NCI-H2107 treated with DMSO at 0.1 percent for 48 hours (cell line): ENCODE measurements at regions not wholly inside any gene's neighbourhood (a gene's known extent, or its start where the extent isn't known, plus 50 kb on each side); places are given as distances from the start of the nearest gene placed in this dataset.

ENCODE experiments used
- DNase-seq: peaks from one replicate; lab custom pipeline; 2025; ENCODE audit not compliant: unreplicated experiment; lab: John Stamatoyannopoulos, UW

DNA sequence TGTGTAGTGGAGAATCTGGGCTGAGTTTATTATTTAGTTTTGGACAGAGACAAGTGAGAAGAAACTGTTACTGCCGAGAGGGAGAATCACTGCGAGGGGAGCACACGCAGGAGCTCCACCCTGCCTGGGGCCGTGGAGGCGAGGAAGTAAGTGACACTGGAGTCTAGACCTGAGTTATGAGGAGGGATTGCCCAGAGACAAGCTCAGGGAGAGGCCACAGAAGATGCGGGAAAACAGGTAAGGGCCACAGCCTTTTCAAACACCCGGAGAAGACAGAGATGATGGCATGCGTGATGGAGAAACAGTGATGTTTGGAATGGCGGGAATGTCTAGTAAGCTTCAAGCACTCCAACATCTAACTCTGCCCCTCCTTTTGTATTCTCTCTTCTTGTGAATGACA, 84.1 kb downstream of the TNFSF11 start:
- DNase-seq = no peak

DNA sequence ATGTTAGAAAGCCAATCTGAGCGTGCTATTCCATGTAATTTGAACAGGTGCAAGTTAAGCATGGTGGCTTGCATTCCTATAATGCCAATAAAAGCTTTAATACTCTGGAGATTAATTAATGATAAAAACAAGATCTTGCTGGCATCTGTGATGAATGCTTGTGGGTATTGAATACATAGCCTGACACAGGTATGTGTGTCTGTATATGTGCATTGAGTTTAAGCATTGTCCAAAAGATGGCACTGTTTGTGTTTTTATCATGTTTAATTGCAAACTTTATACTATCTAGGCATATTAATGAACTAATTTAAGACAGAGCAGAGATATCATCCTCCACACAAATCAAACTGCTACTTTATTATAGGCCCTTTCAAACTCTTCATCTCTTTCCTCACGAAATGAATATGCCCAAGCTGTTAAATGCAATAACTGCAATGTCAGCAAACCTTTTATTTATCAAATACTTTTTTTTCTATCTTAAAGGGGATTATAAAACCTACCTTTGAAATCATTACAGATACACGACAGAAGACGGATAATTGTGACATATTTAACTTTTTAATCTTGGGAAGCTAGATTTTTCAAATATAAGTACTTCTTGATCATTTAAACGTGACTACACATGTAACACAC, 86.5 kb downstream of the TNFSF11 start:
- no peak for DNase-seq

DNA sequence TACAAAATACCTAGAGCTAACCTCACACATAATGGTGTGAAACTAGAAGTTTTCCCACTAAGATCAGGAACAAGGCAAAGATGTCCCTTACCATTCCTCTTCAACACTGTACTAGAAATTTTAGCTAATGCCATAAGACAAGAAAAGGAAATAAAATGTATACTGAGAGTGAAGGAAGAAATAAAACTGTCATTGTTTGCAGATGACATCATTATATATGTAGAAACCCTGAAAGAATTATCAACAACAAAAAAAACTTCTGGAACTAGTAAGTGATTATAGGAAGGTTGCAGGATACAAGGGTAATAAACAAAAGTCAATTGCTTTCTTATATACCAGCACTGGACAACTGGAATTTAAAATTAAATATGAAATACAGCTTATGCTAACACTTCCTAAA, 93.7 kb downstream of the TNFSF11 start:
- no peak for DNase-seq

DNA sequence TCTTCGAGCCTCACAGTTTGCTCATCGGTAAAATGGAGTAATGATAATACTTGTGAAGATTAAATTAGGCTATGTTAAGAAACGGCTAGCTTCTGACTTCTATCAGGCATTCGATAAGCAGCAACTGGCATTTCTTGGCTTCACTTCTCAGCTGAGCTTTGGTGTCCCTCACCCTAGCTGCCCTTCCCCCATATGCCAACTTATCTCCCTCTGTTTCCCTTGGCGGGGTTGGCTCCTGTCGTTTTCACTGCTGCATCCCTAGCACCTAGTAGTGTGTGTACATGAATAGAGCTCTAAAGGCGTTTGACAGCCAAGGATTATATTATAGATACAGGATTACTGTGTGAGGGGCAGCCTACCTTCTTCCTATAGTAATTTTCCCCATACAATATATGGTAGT, 97.5 kb downstream of the TNFSF11 start:
- DNase-seq = no peak

DNA sequence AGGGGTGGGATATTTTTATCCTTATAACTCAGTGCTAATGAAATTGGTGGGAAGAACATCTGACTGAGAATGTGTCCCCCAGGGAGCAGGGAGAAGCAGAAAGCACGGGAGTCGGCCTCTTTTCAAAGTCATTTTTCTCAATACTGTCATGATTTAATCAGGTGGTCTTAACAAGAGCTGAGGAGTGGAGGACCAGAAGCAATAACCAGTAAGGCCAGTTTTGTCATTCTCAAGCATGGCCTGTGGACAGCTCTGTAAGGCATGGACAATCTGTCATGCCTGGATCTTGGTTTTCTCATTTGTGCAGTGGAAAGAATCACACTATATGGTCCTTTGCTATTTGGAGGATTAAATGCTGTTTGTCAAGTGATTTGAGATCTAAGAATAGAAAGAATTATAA, 99.7 kb downstream of the TNFSF11 start:
- no peak for DNase-seq

DNA sequence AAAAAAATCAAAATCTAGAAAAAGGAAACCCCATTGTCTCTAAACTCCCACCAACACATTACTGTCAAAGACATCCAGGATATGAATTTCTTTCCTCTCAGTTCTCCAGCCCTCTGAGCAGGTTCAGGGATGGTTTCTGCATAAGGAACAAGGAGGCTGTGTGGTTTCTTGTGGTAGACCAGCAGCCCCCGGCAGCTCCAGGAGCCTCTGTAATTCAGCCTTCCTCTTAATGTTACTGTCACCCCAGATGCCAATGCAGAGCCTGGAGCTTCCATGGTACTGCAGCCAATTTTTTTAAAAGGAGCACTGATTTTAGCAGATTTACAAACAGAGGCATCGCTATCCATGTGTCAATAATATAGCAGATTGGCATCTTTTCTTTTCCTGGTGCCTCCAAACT, 100.6 kb upstream of the FAM216B start:
- no peak for DNase-seq

DNA sequence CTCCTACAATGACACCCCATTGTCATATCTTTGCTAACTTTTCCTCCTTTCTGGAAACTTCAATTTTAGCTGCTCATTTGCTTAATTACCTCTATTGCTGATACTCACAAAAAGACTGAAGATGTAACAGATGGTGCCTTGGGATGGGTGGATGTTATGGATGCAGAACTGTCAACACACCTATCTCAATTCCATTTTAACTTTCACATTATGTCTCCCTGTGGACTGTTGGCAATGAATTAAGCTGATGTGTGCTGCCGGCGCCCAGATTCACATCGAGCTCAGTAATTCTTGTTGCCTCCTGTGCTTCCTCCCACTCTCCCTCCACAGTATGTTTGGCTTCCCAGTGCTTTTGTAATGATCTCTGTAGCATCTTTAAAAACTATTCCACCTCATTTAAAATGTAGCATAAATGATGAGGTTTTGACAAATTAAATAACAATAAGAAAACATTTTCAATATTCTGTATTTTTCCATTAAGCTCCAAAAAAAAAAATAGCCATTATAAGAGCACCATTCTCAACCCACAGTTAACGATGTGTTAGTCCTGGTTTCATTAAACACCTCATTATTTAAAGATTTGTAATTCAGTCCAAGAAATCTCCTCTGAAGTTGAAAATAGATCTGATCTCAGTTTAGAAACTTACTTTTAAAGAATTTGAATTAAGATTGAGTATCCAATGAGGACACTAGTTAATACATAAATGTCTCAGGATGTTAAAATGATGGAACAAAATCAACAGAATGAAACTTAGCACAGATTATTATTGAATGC, 99.9 kb upstream of the FAM216B start:
- no peak for DNase-seq

DNA sequence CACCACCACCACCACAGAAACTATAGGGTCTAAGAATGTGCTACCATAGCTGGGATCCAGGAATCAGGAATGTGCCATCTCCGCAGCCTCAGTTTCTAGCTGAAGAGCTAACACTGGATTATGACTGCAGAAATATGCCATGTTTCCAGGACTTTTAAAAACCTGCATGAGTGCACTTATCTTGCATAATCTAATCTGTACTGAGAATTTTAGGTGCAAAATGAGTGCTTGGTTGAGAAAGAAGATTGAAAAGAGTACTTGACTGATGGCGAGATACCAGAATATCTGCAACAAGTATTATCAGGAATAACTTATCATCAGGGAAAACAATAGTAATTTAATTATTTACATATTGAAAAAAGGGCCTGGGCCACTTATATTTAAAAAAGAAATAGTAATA, 97.2 kb upstream of the FAM216B start:
- DNase-seq = no peak

DNA sequence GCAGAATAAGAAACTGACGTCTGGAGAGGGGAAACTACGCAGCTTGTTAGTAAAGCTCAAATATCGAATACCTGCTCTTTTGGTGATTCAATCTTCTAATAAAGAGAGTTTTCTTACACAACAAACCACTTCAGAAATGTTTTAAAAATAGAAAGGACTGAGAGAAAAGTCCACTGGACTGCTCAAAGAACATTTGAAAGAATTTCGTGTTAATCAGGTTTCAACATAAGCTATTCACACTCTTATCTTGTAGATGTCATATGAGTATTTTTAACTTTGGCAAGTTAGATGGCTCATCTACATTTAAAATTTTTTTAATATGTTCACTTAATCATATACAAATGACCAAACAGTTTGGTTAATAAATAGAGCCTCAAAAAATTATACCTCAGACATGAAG, 95.6 kb upstream of the FAM216B start:
- no peak for DNase-seq

DNA sequence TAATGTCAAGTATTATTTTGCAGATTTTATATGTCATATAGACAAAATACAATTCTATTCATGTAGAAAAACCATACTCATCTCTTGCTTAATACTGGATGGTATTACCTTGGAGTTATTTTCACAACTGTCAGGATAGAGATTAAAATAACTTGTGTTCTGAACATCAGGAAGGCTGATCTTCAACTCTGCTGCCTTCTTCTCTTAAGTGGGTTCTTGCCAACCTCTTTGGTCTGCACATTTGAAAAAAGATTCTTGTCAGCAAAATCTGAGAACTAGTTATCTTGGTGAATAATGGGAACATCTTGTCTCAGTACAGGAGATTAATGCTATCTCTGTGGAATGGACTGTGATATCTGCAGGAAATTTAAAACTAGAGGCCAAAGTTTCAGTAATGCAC, 95.2 kb upstream of the FAM216B start:
- DNase-seq = no peak

DNA sequence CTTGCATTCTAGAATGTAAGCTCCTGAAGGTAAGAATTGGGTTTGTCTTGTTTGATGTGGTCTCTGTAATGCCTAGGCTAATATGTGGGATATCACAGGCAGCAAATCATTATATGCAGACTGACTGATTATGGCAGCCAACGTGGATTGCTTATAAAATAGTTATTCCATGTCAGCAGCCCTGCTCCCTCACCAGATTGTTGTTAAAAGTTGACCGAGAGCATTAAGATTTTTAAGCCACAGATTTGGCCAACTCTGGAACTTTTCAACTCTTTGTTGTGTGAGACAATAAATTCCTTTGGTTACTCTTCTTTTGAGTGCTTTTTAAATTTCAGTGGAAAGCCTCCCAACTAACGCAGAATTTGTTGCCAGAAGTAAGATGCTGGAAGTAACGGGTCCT, 92.6 kb upstream of the FAM216B start:
- DNase-seq = no peak

DNA sequence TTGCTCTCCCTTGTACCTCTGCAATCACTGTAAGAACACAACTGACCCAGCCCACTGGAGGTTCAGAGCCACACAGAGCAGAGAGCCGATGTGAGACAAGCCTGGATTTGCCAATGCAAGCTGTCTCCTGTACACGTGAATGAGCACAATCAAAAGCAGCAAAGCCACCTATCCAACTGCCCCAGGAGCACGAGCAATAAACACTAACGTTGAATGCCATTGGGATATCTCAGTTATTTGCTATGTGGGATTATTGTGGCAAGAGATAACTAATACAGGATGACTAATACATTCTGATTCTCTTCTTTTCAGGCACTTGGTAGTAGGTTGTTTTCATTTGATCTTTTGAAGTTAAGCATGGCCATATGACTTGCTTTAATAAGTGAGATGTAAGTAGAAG, 85.2 kb upstream of the FAM216B start:
- DNase-seq = no peak

DNA sequence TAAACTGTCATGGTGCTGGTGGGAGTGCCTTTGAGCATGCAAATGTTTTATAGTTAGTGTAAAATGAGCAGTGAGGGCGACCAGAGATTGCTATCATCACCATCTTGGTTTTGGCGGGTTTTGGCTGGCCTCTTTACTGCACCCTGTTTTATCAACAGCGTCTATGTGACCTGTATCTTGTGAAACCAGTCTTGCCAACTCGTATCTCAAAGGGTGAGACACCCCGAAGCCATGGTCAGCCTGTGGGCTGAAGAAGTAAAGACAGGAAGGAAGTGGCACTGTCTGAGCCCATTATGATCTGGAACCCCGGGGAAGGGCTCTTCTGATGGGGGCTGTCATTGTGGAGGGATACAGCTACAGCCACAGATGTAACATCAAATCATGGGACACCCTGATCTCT, 81.5 kb upstream of the FAM216B start:
- DNase-seq = no peak

DNA sequence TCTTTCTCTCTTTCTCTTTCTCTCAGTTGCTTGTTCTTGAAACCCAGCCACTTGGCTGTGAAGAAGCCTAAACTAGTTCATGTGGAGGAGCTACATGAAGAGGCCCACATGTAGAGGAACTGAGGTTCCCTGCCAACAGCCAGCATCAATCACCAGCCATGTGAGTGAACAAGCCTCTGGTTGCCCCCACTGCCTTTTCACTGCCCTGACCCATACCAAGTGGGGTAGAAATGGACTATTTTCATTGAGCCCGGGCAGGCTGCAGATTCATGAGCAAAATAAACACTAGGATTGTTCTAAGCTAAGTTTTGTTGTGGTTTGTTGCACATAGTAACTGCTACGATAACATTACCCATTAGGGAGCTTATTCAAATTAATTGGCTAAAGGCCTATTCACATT, 78.7 kb upstream of the FAM216B start:
- DNase-seq = no peak

DNA sequence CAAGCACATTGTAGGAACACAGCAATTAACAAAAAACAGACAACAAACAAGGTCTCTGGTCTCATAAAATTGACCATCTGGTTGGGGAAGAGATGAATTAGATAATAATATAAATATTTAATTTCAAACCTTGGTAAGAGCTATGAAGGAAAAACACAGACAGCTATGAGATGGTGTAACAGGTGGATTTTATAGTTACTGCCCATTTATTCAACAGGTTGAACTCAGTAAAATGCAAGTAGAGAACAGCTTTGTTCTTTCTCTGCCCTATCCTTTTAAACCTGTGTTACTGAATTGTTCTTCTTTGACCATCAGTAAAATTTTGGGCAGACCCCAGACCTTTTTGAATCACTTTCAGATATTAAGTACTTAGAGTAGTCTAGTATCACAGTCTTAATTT, 77.6 kb upstream of the FAM216B start:
- DNase-seq = no peak

DNA sequence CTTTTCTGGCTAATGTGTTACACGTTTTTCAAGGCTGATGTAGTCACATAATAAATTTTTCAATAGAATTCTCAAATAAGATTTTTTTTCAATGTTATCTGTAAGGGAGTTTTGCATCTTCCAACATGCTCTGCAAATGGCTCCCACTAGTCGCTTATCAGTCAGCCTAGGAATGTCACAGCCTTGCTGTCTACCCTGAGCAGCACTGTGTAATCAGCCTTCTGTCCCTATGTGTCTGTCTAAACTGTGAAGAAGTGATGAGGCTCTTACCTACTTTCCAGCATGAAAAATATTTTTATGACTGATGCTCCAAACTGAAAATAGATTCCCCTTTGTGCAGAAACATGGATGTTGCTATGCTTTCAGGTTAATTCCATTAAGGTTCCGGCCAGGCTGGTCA, 75.1 kb upstream of the FAM216B start:
- no peak for DNase-seq

DNA sequence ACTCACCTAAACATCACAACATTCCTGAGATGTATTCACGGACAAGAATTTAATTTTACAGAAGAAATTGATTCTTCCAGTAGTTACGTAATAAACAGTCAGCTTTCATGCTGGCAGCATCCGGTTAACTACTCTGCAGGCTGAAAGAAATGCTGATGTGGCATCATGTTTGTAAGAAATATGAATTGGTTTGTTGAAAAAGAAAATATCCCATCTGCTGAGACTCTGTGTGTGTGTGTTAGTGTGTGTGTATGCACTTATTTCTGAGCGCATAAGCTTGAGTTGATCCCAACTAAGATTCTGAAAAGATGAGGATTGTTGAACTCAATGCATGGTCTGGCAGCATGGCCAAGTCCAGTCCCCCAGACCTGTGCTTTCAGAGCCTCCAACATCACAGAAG, 74.3 kb upstream of the FAM216B start:
- DNase-seq = no peak

DNA sequence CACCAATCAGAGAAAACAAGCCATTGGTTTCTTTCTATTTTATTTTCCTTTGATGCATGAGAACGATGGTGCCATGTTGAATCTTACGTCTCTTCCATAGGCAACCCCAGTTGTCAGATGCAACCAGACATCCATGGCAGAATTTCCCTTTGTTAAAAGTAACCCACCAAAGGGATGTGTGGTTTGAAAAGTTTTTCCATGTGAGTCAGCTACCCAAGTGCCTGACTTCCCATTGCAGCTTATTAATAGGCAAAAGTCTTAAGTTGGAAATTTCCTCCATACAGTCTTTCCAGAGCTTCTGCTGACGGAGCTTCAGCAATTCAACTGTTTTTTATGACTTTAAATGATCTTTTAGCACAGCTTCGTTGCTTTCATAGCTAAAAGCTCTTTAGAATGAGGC, 73.8 kb upstream of the FAM216B start:
- DNase-seq = no peak

DNA sequence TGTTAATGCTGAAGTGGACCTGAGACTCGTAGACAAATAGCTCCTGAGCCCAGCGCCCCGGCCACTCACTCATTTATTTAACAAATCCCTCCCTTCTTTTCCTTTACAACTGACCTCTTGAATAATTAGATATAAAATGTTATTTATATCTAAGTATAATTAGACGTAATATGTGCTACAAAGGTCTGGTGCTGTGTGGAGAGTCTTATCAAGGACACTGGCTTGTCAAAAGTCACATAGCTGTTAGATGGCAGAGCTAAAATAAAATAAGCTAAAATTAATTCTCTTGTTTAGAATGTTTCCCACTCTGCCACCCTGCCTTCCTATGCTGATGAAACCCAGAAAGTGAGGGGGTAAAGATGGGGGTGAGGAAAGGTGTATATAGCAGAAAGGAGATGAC, 73.0 kb upstream of the FAM216B start:
- no peak for DNase-seq

DNA sequence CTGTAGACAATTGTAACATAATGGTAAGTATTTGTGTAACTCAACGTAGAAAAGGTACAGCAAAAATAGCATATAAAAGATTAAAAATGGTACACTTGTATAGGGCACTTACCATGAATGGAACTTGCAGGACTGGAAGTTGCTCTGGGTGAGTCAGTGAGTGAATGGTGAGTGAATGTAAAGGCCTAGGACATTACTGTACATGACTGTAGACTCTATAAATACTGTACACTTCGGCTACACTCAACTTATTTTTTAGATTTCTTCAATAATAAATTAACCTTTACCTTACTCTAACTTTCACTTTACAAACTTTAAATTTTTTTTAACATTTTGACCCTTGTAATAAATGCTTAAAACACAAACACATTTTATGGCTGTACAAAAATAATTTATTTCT, 72.1 kb upstream of the FAM216B start:
- no peak for DNase-seq

DNA sequence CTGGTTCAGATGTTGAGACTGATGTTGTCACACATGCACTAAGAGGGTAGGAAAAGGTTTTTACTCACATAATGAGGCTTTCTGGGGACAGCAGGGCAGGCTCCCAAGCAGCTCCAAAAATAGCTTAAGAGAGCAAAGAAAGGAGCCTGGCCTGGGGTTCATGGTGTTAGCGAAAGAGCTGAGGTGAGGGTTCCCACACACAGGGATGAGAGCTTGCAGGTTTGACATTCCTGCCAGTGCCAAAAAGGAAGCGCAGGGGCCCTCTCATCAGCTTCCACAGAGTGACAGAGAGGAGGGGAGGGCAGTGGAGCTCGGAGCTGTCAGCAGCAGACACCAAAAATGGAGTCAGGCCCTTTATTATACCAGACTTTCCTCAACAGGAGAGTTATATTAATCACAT, 65.5 kb upstream of the FAM216B start:
- DNase-seq = no peak

DNA sequence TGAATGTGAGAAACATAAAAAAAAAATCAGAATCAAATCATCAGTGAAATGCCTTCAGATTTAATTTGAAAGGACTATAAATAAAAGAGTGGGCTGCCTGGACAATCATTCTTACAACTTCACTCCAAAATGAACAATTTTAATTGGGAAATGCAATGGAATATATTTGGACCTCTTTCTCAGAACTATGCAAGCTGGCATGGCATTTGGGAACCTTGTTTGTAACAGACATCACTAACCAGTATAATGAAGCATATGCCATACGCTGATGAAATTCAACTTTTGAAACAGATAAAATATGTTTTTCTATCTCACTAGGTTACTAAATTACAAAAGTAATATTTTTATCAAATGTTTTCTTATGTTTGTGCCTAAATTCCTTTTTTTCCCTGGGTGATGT, 64.2 kb upstream of the FAM216B start:
- no peak for DNase-seq
